ENCODE measurements at regions not wholly inside any gene's neighbourhood (a gene's known extent, or its start where the extent isn't known, plus 50 kb on each side); places are given as distances from the start of the nearest gene placed in this dataset.

DNA sequence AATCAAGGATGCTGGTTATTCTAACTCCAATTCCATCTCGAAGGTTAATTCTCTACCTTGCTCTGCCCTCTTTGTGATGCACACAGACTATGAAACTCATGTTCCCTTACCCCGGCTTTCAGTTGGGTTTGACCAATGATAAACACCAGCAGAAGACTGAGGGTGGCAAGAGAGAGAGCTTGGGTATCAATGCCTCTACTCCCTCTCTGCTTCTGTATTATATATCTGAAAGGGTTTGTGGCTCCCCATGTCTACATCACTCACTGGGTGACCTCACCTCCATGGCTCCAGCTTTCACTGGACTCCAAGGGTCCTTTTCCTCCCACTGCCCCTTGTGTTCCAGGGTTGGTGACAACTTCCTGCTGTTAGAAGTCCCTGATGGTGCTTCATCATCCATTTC, 659.0 kb upstream of the TBX3 start:
- no peaks in the 10 kb centered on the region for H4K20me1 ChIP-seq
- no peaks in the 10 kb centered on the region for H3K36me3 ChIP-seq
- H3K27ac ChIP-seq = no peak overlapping the region
- H3K4me1 ChIP-seq = no peaks in the 10 kb centered on the region
- H3K9ac ChIP-seq = no peak overlapping the region
- peaks cover 7% of the 10 kb centered on the region; the same call in 1 of the 2 replicates for H3K9me3 ChIP-seq
- H3K27me3 ChIP-seq = no peaks in the 10 kb centered on the region
- no peak overlapping the region for H3K4me2 ChIP-seq
- no peak for TF ChIP-seq Cebpa-rat (IDR thresholded peaks at IDR 0.05)
- H3K4me3 ChIP-seq = no peak overlapping the region

DNA sequence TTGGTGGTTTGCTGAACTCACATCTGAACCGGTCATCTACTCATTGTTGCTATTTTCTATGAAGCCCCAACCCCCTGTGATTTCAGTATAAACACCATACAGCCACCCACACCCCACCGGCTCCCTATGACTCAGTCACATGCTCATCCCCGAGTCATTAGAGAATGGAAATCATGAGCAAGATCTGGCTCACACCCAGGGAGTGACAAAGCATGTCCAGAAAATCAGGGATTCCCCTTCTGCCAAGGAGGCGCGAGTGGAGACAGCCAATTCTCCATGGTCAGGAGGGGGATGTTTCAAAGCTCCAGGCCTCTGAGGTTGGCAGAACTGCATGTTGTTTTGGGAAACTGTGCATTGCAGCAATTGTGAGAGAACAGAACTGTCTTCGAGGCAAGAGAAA, 657.5 kb upstream of the TBX3 start:
- Histone ChIP-seq H3K36me3 (no peaks in the 10 kb centered on the region), H3K9ac (no peak overlapping the region), H3K4me2 (no peak overlapping the region), H3K27ac (no peak overlapping the region), H3K9me3 (peaks cover 7% of the 10 kb centered on the region; the same call in 1 of the 2 replicates), H3K4me3 (no peak overlapping the region), H3K4me1 (no peaks in the 10 kb centered on the region), H4K20me1 (no peaks in the 10 kb centered on the region), H3K27me3 (no peaks in the 10 kb centered on the region)
- TF ChIP-seq Cebpa-rat (IDR thresholded peaks at IDR 0.05) = no peak

DNA sequence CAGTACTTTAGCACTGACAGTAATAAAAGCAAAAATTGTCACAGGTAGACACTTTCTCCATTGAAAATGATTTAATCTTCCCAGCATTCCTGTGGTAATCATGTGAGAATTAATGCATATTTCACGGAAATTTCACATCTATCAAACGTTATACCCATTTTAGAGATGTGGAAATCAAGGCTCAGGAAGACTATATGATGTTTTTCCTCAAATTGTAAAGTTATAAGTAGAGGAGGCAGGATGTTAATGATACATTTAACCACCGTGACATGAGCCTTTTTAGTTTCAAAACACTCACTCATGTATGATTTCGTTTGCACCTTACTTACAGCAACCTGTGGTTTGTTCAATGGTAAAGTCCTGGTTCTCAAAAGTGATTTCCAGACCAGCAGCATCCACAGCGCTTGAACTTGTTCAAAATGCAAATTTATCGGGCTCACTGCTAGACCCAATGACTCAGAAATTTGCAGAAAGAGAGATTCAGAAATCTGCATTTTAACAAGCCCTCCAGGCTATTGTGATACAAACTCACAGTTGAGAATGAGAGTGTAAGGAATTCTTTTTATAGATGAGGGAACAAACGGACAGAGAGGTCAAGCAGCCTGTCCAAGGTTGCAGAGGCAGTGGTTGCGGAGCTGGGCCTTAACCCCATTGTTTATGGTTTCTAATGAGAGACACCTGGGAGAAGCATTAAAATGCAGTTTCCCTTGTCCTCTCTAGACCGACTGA, 654.8 kb upstream of the TBX3 start:
- H3K4me2 ChIP-seq = no peak overlapping the region
- H3K9ac ChIP-seq = no peak overlapping the region
- no peaks in the 10 kb centered on the region for H3K27me3 ChIP-seq
- no peak overlapping the region for H3K4me3 ChIP-seq
- TF ChIP-seq Cebpa-rat (IDR thresholded peaks at IDR 0.05) = no peak
- no peaks in the 10 kb centered on the region for H3K36me3 ChIP-seq
- peaks cover 7% of the 10 kb centered on the region; the same call in 1 of the 2 replicates for H3K9me3 ChIP-seq
- no peaks in the 10 kb centered on the region for H4K20me1 ChIP-seq
- H3K27ac ChIP-seq = no peak overlapping the region
- no peaks in the 10 kb centered on the region for H3K4me1 ChIP-seq

DNA sequence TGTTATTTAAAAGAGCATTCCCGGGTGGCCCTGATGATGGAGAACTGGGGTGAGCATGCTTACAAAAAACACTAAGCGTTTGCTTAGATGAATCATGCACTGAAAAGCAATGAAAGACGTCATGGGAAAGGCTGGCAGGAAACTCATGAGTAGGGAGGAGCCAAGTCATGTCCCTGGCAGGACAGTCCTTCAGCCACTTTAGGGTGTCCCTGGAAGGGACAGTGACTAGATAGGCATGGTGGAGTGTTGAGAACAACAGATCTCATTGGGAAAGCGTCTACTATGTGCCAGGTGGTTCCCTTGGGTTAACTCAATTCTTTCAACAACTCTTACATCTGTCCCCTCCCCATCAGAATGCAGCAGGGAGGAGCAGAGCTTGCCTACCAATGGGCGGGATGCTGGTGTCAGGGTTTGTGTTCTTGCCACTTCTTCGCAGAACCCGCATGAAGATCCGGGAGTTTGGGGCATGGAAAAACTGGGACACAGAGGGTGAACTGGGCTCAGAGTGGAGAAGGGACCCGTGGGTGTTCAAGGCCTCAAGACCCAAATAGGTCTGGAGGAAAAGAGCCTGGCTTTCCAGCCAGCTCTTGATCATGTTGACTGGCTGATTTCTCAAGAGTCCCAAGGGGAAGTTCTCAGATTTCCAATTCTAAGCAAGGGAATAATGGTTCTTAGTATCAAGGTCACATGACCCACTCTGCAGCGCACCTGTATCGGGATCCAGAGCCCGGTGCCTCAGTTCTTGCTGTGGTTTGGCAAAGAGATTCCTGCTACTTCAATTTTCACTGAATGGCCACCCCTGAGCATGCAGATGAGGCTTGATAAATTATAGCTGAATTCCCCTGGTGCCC, 653.9 kb upstream of the TBX3 start:
- TF ChIP-seq Cebpa-rat (IDR thresholded peaks at IDR 0.05) = no peak
- H3K4me2 ChIP-seq = no peak overlapping the region
- H3K27ac ChIP-seq = no peak overlapping the region
- no peak overlapping the region for H3K4me3 ChIP-seq
- no peaks in the 10 kb centered on the region for H3K36me3 ChIP-seq
- H3K27me3 ChIP-seq = no peaks in the 10 kb centered on the region
- H3K4me1 ChIP-seq = no peaks in the 10 kb centered on the region
- no peaks in the 10 kb centered on the region for H4K20me1 ChIP-seq
- peaks cover 7% of the 10 kb centered on the region; the same call in 1 of the 2 replicates for H3K9me3 ChIP-seq
- H3K9ac ChIP-seq = no peak overlapping the region

DNA sequence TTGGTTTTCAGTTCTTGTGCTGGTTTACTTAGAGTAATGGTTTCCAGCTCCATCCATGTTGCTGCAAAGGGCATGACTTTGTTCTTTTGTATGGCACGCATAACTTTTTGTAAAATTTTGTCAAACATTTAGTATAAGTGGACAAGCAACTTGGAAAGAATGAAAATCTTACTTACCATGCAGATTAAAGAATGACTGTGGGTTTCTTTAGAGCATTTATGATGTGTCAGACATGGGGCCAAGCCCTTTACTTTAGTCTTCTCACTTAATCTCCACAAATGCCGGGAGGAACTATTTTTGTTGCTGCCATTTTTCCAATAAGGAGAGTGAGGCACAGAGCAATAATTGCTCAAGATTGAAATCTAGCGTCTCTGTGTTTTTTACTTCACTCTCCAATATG, 652.5 kb upstream of the TBX3 start:
- no peaks in the 10 kb centered on the region for H3K9me3 ChIP-seq
- TF ChIP-seq Cebpa-rat (IDR thresholded peaks at IDR 0.05) = no peak
- no peak overlapping the region for H3K4me3 ChIP-seq
- no peaks in the 10 kb centered on the region for H3K36me3 ChIP-seq
- no peaks in the 10 kb centered on the region for H3K4me1 ChIP-seq
- no peak overlapping the region for H3K4me2 ChIP-seq
- no peak overlapping the region for H3K27ac ChIP-seq
- no peaks in the 10 kb centered on the region for H3K27me3 ChIP-seq
- no peaks in the 10 kb centered on the region for H4K20me1 ChIP-seq
- no peak overlapping the region for H3K9ac ChIP-seq

DNA sequence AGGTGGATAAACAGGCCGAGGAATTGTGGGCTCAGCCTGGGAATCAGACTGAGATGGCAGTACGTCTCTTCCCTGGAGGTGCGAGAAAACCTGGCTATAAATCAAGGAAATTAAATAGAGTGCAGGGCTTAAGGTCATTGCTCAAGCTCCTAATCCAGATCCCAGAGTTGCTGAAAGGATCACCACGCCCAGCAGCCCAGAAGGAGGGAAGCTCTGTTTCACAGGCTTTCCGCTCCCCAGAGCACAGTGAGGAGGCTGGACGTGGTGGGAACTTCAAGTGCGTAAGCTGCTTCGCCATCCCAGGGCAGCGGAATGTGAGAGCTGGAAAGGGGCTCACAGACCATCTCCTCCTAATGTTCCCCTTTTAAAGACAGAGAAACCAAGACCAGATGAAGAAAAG, 651.6 kb upstream of the TBX3 start:
- Histone ChIP-seq H3K4me3 (no peak overlapping the region), H3K27ac (no peak overlapping the region), H3K4me2 (no peak overlapping the region), H3K4me1 (no peaks in the 10 kb centered on the region), H3K9me3 (no peaks in the 10 kb centered on the region), H4K20me1 (no peaks in the 10 kb centered on the region), H3K27me3 (no peaks in the 10 kb centered on the region), H3K9ac (no peak overlapping the region), H3K36me3 (no peaks in the 10 kb centered on the region)
- TF ChIP-seq Cebpa-rat (IDR thresholded peaks at IDR 0.05) = no peak

DNA sequence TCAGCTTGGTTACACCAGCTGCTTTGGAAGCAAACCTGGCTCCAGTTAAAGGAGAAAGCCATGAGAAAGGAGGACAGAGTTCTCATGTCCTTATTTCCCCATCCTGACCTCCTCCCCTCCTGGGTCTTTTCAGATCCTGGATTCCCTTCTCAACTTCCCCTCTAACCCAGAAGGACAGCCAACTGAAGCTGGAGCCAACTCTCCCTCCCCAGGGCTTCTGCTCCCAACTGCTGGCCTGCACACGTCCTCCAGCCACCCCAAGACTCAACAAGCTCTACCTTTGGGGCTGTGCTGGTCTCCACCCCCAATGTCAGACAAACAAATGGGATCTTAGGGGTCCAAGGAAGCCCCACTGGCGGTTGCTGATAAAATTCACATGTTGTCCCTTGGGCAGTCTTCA, 651.1 kb upstream of the TBX3 start:
- Histone ChIP-seq H3K4me1 (no peaks in the 10 kb centered on the region), H3K36me3 (no peaks in the 10 kb centered on the region), H3K27ac (no peak overlapping the region), H3K9ac (no peak overlapping the region), H3K4me3 (no peak overlapping the region), H4K20me1 (no peaks in the 10 kb centered on the region), H3K27me3 (no peaks in the 10 kb centered on the region), H3K9me3 (no peaks in the 10 kb centered on the region), H3K4me2 (no peak overlapping the region)
- no peak for TF ChIP-seq Cebpa-rat (IDR thresholded peaks at IDR 0.05)

DNA sequence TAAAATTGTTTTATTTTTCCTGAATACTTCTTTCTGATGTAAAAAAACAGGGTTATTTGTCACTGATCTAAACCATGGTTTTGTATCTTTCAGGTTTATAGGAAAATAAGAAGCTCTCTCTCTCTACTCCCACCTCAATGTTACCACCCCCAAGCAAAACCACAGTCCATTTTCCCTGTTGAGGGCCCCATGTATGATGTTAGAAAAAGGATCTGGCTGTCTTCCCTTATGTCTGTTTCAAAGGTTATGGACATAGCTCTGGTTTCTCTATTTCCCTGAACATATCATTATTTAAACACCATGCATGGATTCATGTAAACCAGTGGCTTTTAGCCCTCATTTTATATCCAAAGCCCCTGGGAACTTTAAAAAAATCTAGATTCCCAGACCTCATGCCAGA, 649.0 kb upstream of the TBX3 start:
- H3K9me3 ChIP-seq = no peaks in the 10 kb centered on the region
- H4K20me1 ChIP-seq = no peaks in the 10 kb centered on the region
- no peaks in the 10 kb centered on the region for H3K36me3 ChIP-seq
- no peak overlapping the region for H3K4me3 ChIP-seq
- no peaks in the 10 kb centered on the region for H3K4me1 ChIP-seq
- no peak overlapping the region for H3K9ac ChIP-seq
- H3K27ac ChIP-seq = no peak overlapping the region
- TF ChIP-seq Cebpa-rat (IDR thresholded peaks at IDR 0.05) = no peak
- H3K4me2 ChIP-seq = no peak overlapping the region
- H3K27me3 ChIP-seq = no peaks in the 10 kb centered on the region

DNA sequence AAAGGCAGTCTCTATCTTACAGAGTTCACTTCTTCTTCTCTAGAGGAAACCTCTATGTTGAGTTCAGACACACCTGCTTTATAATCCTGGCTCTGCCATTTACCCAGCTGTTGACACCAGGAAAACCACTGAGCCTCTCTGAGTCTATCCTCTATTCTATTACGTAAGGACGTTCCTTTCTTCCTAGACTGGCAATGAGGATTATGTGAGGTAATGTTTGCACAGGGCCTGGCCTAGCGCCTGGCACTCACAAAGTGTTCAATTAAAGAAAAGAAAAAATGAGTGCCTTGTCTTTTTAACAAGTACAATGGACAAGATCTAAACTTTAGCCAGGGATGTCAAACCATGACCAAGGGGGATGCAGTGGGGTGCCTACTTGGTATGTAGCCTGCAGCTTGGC, 641.9 kb upstream of the TBX3 start:
- Histone ChIP-seq H3K9ac (no peak overlapping the region), H3K27me3 (no peaks in the 10 kb centered on the region), H3K9me3 (no peaks in the 10 kb centered on the region), H3K36me3 (no peaks in the 10 kb centered on the region), H4K20me1 (no peaks in the 10 kb centered on the region), H3K4me1 (peaks cover 12% of the 10 kb centered on the region), H3K4me3 (no peak overlapping the region), H3K27ac (no peak overlapping the region), H3K4me2 (no peak overlapping the region)
- TF ChIP-seq Cebpa-rat (IDR thresholded peaks at IDR 0.05) = no peak

DNA sequence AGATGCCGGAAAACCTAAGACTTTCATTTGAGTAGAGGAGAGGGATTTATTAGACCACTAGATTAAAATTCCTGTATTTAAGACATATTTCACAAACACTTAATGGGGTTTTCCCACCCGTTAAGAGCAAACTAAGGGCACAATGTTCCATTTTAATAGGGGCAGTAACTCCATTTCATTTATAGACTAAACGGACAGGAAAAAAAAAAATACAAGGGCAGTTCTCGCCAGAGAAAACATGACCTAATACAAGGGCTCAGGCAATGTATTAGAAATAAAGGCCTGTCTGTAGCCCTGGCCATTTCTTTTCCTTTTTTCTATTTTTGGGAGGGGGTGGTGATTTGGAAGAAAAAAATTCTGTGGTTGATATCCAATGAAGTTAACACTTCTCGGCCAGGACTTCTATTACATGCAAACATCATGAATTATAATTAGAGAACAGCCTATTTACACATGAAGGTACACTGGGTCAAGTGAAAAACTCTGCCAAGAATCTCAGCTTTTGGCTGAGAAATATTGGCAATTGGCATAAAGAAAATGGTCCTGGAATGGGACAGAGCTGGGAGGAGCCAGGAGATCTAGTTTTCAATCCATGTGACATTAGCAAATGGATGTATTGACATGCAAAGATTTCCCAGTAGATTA, 641.1 kb upstream of the TBX3 start:
- no peak for TF ChIP-seq Cebpa-rat (IDR thresholded peaks at IDR 0.05)
- Histone ChIP-seq H3K9ac (no peak overlapping the region), H3K27me3 (no peaks in the 10 kb centered on the region), H3K27ac (no peak overlapping the region), H3K9me3 (no peaks in the 10 kb centered on the region), H3K4me3 (no peak overlapping the region), H3K36me3 (no peaks in the 10 kb centered on the region), H4K20me1 (no peaks in the 10 kb centered on the region), H3K4me2 (no peak overlapping the region), H3K4me1 (peaks cover 12% of the 10 kb centered on the region)

Measured in BLaER1 (cell line).